ENCODE measurements at regions not wholly inside any gene's neighbourhood (a gene's known extent, or its start where the extent isn't known, plus 50 kb on each side); places are given as distances from the start of the nearest gene placed in this dataset.
"Not testable (repeated sequence)": the region's sequence is repeated elsewhere in the genome, so short reads cannot be mapped to it uniquely, and the experiment has no call there.

- no peak for DNase-seq (ENCODE audit: low read depth)
These were observed 68.0 kb downstream of the LUZP4 start for GRCh38 chrX:115357326-115358120.

GRCh38 chrX:115359508-115359907 lies 70.0 kb downstream of the LUZP4 start:
- DNase-seq (ENCODE audit: low read depth): not testable (repeated sequence)

DNA sequence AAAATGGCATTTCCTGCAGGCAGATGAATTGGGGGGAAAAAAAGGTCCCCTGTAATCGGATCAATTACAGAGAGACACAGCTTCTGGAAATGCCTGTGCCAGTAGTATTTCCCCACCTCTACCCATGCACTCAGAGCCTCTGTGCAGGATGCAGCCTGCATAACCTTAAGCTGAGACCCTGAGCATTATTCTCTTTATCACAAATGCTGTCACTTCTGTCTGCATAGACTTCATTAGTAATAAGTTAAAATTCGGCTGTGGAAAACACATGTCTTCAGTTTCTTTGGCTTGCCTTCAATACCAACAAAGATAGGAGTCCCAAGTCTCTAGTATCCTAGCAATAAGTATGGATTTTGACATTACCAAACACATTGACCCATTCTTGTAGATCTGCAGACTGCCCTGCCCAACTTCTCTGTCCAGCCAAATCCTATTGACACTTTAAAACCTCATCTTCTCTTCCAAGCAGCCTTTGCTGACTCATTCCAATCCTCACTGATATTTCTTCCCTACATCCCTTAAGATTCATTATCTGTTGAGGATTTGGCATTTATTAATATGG lies 70.8 kb downstream of the LUZP4 start:
- no peak for DNase-seq (ENCODE audit: low read depth)

DNA sequence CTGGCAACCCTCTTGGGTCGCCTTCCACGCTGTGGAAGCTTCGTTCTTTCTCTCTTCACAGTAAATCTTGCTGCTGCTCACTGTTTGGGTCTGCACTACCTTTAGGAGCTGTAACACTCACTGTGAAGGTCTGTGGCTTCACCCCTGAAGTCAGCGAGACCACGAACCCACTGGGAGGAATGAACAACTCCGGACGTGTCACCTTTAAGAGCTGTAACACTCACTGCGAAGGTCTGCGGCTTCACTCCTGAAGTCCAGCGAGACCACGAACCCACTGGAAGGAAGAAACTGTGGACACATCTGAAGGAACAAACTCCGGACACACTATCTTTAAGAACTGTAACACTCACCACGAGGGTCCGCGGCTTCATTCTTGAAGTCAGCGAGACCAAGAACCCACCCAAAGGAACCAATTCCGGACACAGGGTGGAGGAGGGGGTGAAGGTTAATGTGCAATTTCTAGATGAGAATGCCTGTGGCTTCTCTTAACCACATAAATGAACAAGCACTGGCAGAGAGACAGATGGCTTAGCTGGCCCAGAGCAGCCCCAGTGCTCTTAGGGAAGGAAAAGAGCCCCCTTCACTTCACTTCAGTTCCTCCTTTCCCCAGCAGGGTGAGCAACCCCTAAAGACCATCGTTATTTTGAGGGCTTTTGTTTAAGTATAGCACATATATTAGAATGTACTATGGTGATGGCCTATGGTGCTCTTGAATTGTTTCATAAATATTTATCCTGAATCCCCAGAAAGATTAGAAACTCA lies 73.0 kb downstream of the LUZP4 start:
- peak; percentile 16 for DNase-seq (ENCODE audit: low read depth)

- DNase-seq (ENCODE audit: low read depth): no peak
These were observed 73.9 kb downstream of the LUZP4 start for GRCh38 chrX:115363372-115363771.

GRCh38 chrX:115363897-115364296 lies 74.4 kb downstream of the LUZP4 start:
- no peak for DNase-seq (ENCODE audit: low read depth)

DNA sequence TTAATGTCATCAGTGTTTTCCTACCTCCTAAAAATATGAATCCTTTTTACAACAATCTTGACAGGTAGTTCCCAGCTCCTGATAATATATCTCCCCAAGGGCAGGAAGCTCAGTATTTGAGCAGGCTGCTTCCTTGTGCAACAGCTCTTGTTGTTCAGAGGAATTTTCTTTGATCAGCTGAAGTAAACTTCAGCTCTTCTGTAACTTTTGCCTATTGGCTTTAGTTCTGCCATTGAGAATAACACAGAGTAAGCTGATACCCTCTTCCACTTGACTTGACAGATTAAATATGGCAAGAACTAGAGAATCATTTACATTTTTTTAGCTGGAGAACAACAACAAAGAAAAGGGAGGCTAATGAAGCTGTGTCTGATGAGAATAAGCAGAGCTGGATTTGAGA lies 75.2 kb downstream of the LUZP4 start:
- DNase-seq (ENCODE audit: low read depth): no peak

DNA sequence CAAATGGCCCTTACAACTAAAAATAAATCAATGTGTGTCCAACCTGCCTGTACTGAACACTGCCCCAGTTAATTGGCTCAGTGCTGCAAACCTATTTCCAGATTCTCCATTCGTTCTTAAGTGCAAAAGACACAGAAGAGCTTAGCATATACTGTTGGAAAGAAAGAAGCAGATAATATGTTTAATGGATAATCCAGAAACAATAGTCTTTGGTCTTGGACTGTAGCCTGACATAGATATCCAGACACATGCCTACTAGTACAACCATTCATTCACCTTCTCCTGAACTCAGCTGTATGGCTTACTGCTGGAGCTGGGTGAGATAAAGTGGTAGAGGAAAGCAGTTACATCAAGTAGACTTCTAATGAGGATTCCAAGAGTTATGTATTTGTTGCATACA lies 77.0 kb downstream of the LUZP4 start:
- no peak for DNase-seq (ENCODE audit: low read depth)

DNA sequence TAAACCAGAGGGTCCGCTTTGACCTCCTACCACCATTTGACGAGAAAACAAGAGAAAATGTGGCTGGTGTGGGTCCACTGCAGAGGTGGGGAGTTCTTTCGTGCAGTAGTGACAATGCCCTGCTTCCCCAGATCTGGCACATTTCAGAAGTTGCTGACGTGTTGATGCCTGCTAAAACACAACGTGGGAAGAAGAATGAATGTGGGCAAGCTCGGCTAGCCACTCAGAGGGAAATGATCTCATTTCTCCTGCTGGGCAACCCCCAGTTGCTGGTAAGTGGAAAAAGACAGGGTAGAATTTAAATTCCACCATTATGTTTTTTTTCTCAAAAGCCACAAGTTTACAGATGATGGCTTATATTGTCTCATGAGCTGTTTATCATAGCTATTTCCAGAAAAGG lies 77.9 kb downstream of the LUZP4 start:
- peak; percentile 15 for DNase-seq (ENCODE audit: low read depth)

DNA sequence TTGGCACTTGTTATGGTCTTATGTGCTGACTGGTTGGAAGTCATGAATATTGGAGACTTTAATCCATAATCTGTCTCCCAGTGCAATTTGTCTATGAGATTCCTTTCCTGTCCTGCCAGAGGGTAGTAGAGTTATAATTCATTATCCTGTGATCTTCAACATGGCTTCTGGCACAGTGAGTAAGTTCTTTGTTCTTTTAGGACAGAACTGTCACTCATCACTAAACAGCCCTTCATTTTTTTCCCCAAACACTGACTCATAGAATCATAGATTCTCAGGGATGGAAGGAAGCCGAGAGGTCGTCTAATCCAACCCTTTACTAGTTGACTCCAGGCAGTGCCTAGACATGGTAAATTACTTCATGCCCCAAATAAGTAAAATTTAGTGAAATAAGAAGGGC lies 78.4 kb downstream of the LUZP4 start:
- peak; percentile 43 for DNase-seq (ENCODE audit: low read depth)

DNA sequence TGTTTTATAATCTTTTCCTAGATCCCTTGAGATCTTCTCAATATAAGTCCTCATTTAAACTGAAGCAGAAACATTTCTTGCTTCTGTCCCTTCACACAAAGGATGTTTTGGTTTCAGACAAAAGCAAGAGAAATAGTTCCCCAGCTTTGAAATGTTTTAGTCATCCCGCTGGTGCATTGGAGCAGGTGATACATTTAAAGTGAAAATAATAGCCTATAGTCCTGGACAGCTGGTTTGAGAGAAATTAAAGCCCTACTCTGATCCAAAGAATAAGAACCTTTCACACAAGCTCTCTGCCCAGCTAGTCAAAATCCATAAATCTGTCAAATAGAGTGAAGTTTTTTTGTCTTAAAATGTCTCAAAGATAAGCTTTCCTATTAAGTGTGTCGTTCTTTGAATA lies 79.4 kb downstream of the LUZP4 start:
- no peak for DNase-seq (ENCODE audit: low read depth)

- peak; percentile 73 for DNase-seq (ENCODE audit: low read depth)
These were observed 82.6 kb downstream of the LUZP4 start for GRCh38 chrX:115372152-115372551.

DNA sequence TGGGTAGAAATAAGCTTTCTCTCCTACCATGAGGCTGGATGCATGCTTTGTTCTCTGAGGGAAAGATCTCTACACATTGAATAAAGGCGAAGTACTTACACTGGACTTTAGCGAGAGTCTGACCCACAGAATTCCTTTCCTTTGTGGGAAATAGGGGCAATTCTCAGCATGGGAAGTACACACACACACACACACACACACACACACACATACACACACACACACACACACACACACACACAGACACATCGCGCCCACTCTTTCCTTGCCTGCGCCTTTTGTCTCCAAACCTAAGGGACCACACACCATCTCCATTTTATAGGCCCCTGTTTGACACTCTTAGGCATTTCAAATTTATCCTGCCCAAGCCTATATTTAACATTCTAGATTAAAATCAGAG lies 83.8 kb downstream of the LUZP4 start:
- DNase-seq (ENCODE audit: low read depth): no peak

DNA sequence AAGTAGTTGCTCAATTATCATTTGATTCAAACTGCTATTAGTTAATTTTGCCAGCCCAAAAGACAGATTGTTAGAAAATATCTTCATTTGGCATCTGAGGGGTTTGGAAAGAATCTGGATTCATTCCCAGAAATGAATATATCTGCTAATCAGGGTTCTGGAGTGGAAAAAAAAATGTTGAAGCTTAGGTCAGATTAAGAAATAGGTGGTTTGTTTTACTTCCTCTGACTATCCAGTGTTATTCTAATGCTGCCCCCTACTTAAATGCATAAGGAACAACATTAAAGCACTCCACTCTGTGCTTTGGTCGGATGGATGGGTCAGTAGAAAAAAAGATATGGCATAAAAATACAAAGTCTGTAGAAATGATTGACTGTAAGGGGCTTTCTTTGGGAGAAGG lies 89.0 kb downstream of the LUZP4 start:
- peak; percentile 16 for DNase-seq (ENCODE audit: low read depth)

GRCh38 chrX:115387327-115387726 lies 97.8 kb downstream of the LUZP4 start:
- DNase-seq (ENCODE audit: low read depth): no peak

GRCh38 chrX:115388879-115389278 lies 99.4 kb downstream of the LUZP4 start:
- DNase-seq (ENCODE audit: low read depth): no peak

DNA sequence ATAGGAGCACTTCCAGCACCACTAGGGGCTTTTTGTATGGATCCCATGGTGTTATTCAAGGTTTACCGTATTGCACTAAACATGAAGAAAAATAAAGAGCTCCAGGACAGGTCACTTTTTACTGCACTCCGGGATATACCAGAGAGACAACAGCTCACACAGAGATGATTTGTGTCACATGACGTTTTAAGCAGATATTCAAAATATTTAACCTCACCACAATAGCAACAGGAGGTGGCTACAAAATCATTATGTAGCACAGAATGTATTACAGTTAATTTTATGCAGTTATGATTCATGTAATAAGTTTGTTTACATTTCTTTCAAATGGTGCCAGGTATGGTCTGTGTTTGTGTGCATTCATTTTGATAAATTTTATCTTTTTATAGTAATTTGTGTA lies 100.6 kb downstream of the LUZP4 start:
- DNase-seq (ENCODE audit: low read depth): no peak

DNA sequence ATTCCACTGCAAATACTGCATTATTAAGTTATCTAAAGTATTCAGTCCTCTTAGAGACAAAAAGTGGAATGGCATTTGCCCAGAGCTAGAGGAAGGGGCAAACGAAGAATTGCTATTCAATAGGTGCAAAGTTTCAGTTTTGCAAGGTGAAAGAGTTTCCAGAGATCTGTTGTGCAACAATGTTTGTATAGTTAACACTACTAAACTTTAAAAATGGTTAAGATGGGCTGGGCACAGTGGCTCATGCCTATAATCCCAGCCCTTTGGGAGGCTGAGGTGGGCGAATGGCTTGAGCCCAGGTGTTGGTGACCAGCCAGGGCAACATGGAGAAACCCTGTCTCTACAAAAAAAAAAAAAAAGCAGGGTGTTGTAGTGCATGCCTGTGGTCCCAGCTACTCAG lies 102.5 kb downstream of the LUZP4 start:
- no peak for DNase-seq (ENCODE audit: low read depth)

DNA sequence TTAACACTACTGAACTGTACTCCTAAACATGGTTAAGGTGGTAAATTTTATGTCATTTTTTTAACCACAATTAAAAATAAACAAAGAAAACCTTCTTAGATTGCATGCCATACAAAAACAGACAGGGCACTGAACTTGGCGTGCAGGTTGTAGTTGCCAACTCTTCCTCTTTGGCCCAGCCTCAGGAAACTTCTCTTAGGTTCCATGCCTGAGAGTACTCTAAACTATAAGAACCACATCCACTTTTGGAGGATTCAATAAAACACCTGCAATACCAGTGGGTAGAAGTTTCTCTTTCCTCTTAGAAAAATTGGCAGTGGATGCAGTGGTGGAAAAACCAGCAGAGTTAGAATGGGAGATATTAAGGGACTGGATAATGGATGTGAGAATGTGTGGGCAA lies 103.4 kb downstream of the LUZP4 start:
- DNase-seq (ENCODE audit: low read depth): no peak

DNA sequence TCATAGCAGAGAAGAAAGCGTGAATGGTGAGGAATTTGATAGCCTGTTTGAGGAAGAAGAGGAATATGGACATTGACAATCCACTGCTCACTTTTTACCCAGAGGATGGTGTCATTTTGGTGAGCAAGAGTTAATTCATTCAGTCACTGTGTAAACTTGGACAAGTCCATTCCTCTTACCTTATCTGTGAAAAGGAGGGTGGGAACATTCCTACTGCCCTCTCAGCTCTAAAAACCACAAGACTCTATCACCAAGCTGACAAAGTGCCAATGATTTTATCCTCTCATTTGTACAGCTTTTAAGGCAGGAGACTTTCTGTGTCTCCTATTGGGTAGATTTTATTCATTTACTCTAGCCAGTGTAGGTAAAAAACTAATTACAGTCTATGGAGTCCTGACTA lies 103.8 kb downstream of the LUZP4 start:
- peak; percentile 25 for DNase-seq (ENCODE audit: low read depth)

DNA sequence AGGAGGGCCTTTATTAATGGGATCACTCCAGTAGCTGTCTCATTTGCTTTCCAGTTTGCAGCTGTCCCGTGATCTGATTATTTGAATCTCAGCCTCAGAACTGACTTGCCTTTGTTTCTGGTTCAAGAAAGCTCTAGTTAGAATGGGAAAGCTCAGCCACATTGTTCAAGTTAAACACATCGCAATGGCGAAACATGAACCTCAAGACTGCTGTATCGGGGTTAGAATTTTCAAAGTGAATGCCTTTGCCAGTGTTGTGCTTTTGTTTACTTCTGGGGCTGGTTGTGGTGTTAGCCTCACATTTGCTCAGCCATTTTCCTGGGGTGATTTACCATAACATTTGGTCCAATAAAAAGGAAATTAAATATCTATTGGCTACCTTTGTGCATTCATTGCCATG lies 105.3 kb downstream of the LUZP4 start:
- DNase-seq (ENCODE audit: low read depth): not testable (repeated sequence)

DNA sequence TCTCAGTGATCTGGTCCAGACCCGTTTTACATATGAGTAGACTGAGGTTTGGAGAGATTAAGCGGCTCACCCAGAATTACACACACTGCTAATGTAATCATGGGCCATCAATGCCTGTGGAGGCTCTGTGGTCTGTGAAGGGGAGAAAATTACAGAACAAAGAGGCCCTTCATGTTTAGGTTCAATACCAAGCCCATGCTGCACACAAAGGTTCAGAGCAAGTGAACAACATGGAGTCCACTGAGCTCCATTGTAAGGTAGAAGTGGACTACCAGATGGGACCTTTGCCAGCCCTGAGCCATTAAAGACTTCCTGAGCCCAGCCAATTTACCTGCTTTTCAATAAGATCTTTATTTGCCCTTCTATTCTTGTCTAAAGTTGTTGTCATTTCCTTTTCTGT lies 109.8 kb downstream of the LUZP4 start:
- DNase-seq (ENCODE audit: low read depth): no peak

- no peak for DNase-seq (ENCODE audit: low read depth)
These were observed 111.4 kb downstream of the LUZP4 start for GRCh38 chrX:115400960-115401359.
